B cell (primary cell): ENCODE measurements at regions not wholly inside any gene's neighbourhood (a gene's known extent, or its start where the extent isn't known, plus 50 kb on each side); places are given as distances from the start of the nearest gene placed in this dataset.

Source experiments
- ATAC-seq: fragments of 200-7000 bp; cut with Tn5 transposase; one replicate; pipeline ENCODE4 v1.10.0; 2021; ENCODE audit warnings: low read depth, mild to moderate bottlenecking, moderate number of reproducible peaks, moderate library complexity
- CTCF ChIA-PET: fragments of 350-600 bp; sonication (Branson Sonifier 250); formaldehyde crosslinking; loops from one replicate; lab custom pipeline; 2021; ENCODE audit warnings: antibody characterized with exemption, inconsistent platforms; lab: Charles Lee
- POLR2A ChIA-PET: fragments of 350-600 bp; sonication (Branson Sonifier 250); formaldehyde crosslinking; loops from one replicate; lab custom pipeline; 2021; ENCODE audit warnings: antibody characterized with exemption; lab: Charles Lee
- DNase-seq: peaks from one replicate; pipeline ENCODE4 v3.0.0; 2013
- H2AFZ ChIP-seq: 2 replicates; pipeline ENCODE4 v1.6.1; 2012; ENCODE audit warnings: mild to moderate bottlenecking, low read depth, low read length; ENCODE audit not compliant: insufficient read depth, poor library complexity, severe bottlenecking
- H3K27ac ChIP-seq, 2 donors: 1 replicate in 1 of 2; 2 replicates in 1 of 2; pipeline ENCODE4 v1.5.1; 2012 to 2013; ENCODE audit warnings: low read length in 2 of 2, mild to moderate bottlenecking in 2 of 2, moderate library complexity in 1 of 2
- H3K27me3 ChIP-seq, 4 experiments: fragments of 200-600 bp in 1 of 4; sonication (generic) in 1 of 4; replicated peaks in 1 of 4; 1 replicate in 2 of 4; 2 replicates in 2 of 4; pipeline versions ENCODE4 v1.6.1 to v1.7.0; 2013 to 2016; ENCODE audit warnings: low read length in 3 of 4, mild to moderate bottlenecking in 2 of 4, mixed read lengths in 1 of 4, moderate library complexity in 1 of 4; ENCODE audit not compliant: insufficient read depth in 4 of 4, control insufficient read depth in 3 of 4; ENCODE audit errors: control extremely low read depth in 1 of 4
- H3K36me3 ChIP-seq, 2 experiments: replicated peaks in 1 of 2; 1 replicate in 1 of 2; 2 replicates in 1 of 2; pipeline versions ENCODE4 v1.6.1 to v1.7.1; 2013; ENCODE audit warnings: low read length in 1 of 2; ENCODE audit not compliant: insufficient read depth in 2 of 2, control insufficient read depth in 1 of 2; ENCODE audit errors: control extremely low read depth in 1 of 2, extremely low read depth in 1 of 2
- H3K4me1 ChIP-seq, 2 donors: fragments of 200-600 bp in 1 of 2; sonication (generic) in 1 of 2; 1 replicate in 1 of 2; 2 replicates in 1 of 2; pipeline versions ENCODE4 v1.5.1 to v1.6.1; 2013 to 2017; ENCODE audit warnings: low read length in 2 of 2; ENCODE audit not compliant: control insufficient read depth in 2 of 2, insufficient read depth in 2 of 2
- H3K4me2 ChIP-seq: replicated peaks from 2 replicates; pipeline ENCODE3; 2012; ENCODE audit warnings: mild to moderate bottlenecking, low read depth, low read length; ENCODE audit not compliant: poor library complexity, severe bottlenecking
- H3K4me3 ChIP-seq, 5 experiments: fragments of 200-600 bp in 1 of 5; sonication (generic) in 1 of 5; 1 replicate in 3 of 5; 2 replicates in 2 of 5; pipeline versions ENCODE4 v1.5.1 to v1.7.0; 2011 to 2016; ENCODE audit warnings: low read length in 4 of 5, mild to moderate bottlenecking in 4 of 5, low read depth in 2 of 5, control low read depth in 1 of 5, moderate library complexity in 1 of 5; ENCODE audit not compliant: insufficient read depth in 1 of 5; ENCODE audit errors: control extremely low read depth in 1 of 5, extremely low read depth in 1 of 5
- H3K79me2 ChIP-seq: fragments of 200-600 bp; sonication (generic); one replicate; pipeline ENCODE4 v1.6.0; 2016; ENCODE audit warnings: low read length; ENCODE audit not compliant: control insufficient read depth, insufficient read depth
- H3K9ac ChIP-seq: fragments of 200-600 bp; sonication (generic); 2 replicates; pipeline ENCODE4 v1.6.1; 2017; ENCODE audit warnings: mild to moderate bottlenecking, low read length, moderate library complexity
- H3K9me3 ChIP-seq, 3 donors: one replicate each; pipeline versions ENCODE4 v1.6.1 to v1.7.1; 2013; ENCODE audit warnings: low read length in 2 of 3; ENCODE audit not compliant: control insufficient read depth in 2 of 3, insufficient read depth in 1 of 3; ENCODE audit errors: control extremely low read depth in 1 of 3
- H4K20me1 ChIP-seq: 2 replicates; pipeline ENCODE4 v1.6.0; 2012; ENCODE audit warnings: mild to moderate bottlenecking, low read length; ENCODE audit not compliant: insufficient read depth, control insufficient read depth, poor library complexity, severe bottlenecking
- H3K27ac Mint-ChIP-seq: one replicate; pipeline ENCODE4 v1.8.0; 2021; ENCODE audit warnings: mixed read lengths
- H3K27me3 Mint-ChIP-seq: one replicate; pipeline ENCODE4 v1.8.0; 2021; ENCODE audit warnings: mixed read lengths
- H3K4me1 Mint-ChIP-seq: one replicate; pipeline ENCODE4 v1.8.0; 2021; ENCODE audit warnings: mixed read lengths
- H3K4me3 Mint-ChIP-seq: one replicate; pipeline ENCODE4 v1.8.0; 2021; ENCODE audit warnings: mixed read lengths
- H3K9me3 Mint-ChIP-seq: one replicate; pipeline ENCODE4 v1.8.0; 2022; ENCODE audit warnings: mixed read lengths; ENCODE audit not compliant: insufficient read depth
- EZH2 ChIP-seq: IDR thresholded peaks from 2 replicates; pipeline ENCODE4 v1.6.1; 2012; ENCODE audit warnings: borderline replicate concordance, low read depth, mild to moderate bottlenecking, moderate library complexity, low read length; ENCODE audit not compliant: insufficient read depth, poor library complexity, severe bottlenecking
- WGBS: methylation state at CpG from one replicate; pipeline ENCODE4 v1.1.5; 2013; ENCODE audit warnings: missing lambda C conversion rate; ENCODE audit not compliant: insufficient coverage; 5-methylcytosine and 5-hydroxymethylcytosine counted together
- intact Hi-C: fragments of 100-400 bp; cut with micrococcal nuclease; formaldehyde crosslinking; loops from one replicate; pipeline ENCODE4 v1.10.0; 2022
- TF ChIP-seq, protein P1 (sequence below): fragments of 200-600 bp; IDR thresholded peaks from one replicate; pipeline ENCODE4 v1.8.0; 2022; ENCODE audit warnings: antibody characterized with exemption, mild to moderate bottlenecking

DNA sequence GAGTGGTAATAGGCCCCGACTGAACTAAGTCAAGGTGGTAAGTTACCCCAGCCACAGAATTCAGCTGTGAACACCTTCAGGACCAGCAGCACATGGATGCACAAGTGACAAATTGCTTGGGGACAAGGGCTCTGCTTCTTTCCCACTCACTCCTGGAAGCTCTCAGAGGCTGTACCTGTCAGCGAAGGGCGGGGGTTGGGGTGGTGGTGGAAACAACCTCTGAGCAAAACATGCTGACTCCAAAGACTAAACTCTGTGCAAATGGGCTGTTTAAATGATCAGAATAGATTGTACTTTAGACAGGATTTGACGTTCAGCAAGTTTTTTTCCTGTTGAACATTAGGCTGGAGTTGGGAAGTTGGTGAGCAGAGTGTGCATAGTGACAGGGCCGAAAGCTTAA, 544.5 kb upstream of the ZNF608 start:
- no peaks in the 10 kb centered on the region for H3K9me3 ChIP-seq
- peaks cover 5 to 16% of the 10 kb centered on the region in 2 donors for H3K4me1 ChIP-seq
- H3K4me3 Mint-ChIP-seq, result no peak overlapping the region
- TF ChIP-seq, protein P1, sequence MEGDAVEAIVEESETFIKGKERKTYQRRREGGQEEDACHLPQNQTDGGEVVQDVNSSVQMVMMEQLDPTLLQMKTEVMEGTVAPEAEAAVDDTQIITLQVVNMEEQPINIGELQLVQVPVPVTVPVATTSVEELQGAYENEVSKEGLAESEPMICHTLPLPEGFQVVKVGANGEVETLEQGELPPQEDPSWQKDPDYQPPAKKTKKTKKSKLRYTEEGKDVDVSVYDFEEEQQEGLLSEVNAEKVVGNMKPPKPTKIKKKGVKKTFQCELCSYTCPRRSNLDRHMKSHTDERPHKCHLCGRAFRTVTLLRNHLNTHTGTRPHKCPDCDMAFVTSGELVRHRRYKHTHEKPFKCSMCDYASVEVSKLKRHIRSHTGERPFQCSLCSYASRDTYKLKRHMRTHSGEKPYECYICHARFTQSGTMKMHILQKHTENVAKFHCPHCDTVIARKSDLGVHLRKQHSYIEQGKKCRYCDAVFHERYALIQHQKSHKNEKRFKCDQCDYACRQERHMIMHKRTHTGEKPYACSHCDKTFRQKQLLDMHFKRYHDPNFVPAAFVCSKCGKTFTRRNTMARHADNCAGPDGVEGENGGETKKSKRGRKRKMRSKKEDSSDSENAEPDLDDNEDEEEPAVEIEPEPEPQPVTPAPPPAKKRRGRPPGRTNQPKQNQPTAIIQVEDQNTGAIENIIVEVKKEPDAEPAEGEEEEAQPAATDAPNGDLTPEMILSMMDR, result no peak
- TF ChIP-seq EZH2, result no peak
- ChIA-PET CTCF (no interaction called here), POLR2A (no interaction called here)
- WGBS, result 94% methylated on average over 2 of the region's 5 CpGs
- H4K20me1 ChIP-seq, result no peaks in the 10 kb centered on the region
- no peak overlapping the region for H3K4me3 ChIP-seq
- intact Hi-C loops, result no loop called here
- no peak for DNase-seq
- no peak overlapping the region for H3K27ac Mint-ChIP-seq
- H3K27me3 Mint-ChIP-seq, result no peaks in the 10 kb centered on the region
- H3K27me3 ChIP-seq, result no peaks in the 10 kb centered on the region
- H2AFZ ChIP-seq, result no peak overlapping the region
- no peak overlapping the region for H3K4me2 ChIP-seq
- H3K9ac ChIP-seq, result no peak overlapping the region
- no peaks in the 10 kb centered on the region for H3K9me3 Mint-ChIP-seq
- H3K27ac ChIP-seq, result no peak overlapping the region
- no peaks in the 10 kb centered on the region for H3K79me2 ChIP-seq
- ATAC-seq, result no peak
- no peaks in the 10 kb centered on the region for H3K36me3 ChIP-seq
- H3K4me1 Mint-ChIP-seq, result peaks cover 14% of the 10 kb centered on the region

DNA sequence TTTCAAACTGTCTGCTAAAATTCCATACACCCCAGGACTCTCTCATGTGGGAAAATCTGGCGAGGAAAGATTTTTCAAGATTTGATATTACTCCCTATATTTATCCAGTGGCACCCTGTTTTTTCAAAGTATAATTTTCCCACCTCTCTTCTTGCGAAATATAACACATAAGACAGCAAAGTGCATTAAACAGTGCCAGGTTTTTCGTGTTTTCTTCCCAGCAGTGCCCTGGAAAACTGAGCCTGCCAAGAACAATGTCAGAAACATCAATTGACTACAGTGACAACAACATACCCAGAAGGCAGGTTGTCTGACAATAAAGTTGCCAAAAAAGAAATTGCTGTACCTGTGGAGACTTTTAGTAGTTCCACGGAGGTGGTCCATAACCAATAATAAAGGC, 545.0 kb upstream of the ZNF608 start:
- 95% methylated on average over 3 of the region's 4 CpGs for WGBS
- Histone ChIP-seq H3K79me2 (no peaks in the 10 kb centered on the region), H4K20me1 (no peaks in the 10 kb centered on the region), H3K4me2 (no peak overlapping the region), H2AFZ (no peak overlapping the region), H3K9ac (no peak overlapping the region), H3K36me3 (no peaks in the 10 kb centered on the region), H3K4me3 (no peak overlapping the region), H3K4me1 (peaks cover 5 to 16% of the 10 kb centered on the region in 2 donors), H3K27ac (no peak overlapping the region), H3K27me3 (no peaks in the 10 kb centered on the region), H3K9me3 (no peaks in the 10 kb centered on the region)
- H3K27ac Mint-ChIP-seq, result no peak overlapping the region
- no peak overlapping the region for H3K4me3 Mint-ChIP-seq
- peaks cover 14% of the 10 kb centered on the region for H3K4me1 Mint-ChIP-seq
- ATAC-seq, result no peak
- TF ChIP-seq EZH2, result no peak
- TF ChIP-seq, protein P1, result no peak
- CTCF ChIA-PET, result no interaction called here
- intact Hi-C loops, result no loop called here
- no peaks in the 10 kb centered on the region for H3K27me3 Mint-ChIP-seq
- H3K9me3 Mint-ChIP-seq, result no peaks in the 10 kb centered on the region
- no peak for DNase-seq
- POLR2A ChIA-PET, result no interaction called here
